Left renal cortex interstitium (tissue), 4 donors: ENCODE measurements at regions not wholly inside any gene's neighbourhood (a gene's known extent, or its start where the extent isn't known, plus 50 kb on each side); places are given as distances from the start of the nearest gene placed in this dataset.
"Not testable (repeated sequence)": the region's sequence is repeated elsewhere in the genome, so short reads cannot be mapped to it uniquely, and the experiment has no call there.

ENCODE experiments used
- DNase-seq, 4 donors: peaks; one replicate each; pipeline ENCODE4 v3.0.0-alpha.2; 2013; ENCODE audit warnings: low read depth in 4 of 4, low spot score in 2 of 4, missing footprints in 1 of 4

GRCh38 chr6:56752534-56752933 is 109.8 kb upstream of the DST start:
- DNase-seq, result no peak

GRCh38 chr6:56752009-56752408 is 109.3 kb upstream of the DST start:
- no peak for DNase-seq

DNA sequence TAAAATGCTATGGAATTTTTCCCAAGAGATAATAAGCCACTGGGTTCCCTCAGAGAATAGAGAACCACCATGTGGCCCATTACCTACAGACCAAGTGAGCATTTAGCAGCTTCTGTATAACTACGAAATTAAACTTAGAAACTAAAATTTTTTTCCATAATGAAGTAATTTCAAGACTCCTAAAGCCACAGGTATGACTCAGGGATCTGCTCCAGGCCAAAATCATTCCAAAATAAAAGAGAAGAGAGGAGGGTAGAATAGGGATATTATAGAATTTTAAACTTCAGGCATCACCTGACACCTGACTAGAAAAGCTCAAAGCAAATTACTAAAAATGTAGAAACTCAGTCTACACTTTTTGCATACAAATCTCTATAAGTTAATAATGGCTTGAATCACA is 108.9 kb upstream of the DST start:
- no peak for DNase-seq

- DNase-seq, result no peak
Observed at GRCh38 chr6:56750686-56751085, 108.0 kb upstream of the DST start.

- no peak for DNase-seq
Observed at GRCh38 chr6:56749632-56750151, 107.0 kb upstream of the DST start.

DNA sequence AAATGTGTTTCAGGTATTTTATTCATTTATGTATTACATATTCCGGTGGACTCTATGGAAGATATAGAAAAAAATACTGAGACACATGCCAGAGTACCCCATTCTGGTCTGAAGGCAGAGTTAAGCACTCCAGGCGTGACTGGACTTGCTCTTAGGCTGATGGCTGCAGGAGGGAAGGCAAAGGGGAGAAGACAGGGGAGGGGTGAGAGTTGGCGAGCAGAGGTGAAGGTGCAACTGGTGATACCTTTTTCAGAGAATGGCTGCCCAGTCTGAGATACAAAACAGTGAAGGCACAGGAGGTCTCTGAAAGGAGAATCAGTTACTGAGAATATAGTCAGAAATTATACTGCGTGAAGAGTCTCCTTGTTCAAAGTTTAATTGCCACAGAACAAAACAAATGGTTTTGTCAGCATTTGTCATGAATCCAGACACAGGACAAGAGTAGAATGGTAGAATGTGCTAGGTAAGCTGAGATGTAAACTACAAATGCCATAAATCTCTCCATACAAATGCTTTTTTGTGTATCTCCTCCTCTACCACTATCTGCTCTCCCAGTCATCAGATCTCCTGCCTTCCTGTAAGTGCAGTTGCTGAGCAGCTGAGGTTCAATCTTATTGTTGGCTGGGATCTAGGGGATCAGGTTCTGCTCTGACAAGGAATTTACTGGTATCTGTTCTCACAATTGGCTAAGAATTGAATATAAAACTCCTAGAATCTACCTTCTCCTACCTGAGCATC is 104.2 kb upstream of the DST start:
- DNase-seq, result no peak

DNA sequence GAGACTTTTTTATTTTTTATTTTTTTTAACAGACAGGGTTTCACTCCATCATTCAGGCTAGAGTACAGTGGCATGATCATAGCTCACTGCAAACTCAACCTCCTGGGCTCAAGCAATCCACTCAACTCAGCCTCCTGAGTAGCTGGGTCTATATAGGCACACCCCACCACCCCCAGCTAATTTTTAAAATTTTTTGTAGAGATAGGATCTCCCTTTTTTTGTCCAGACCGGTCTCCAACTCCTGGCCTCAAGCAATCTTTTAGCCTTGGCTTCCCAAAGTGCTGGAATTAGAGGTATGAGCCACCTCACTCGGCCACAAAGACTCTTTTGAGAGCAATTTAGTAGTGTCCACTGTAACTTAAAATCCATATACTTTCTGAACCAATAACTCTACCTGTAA is 103.3 kb upstream of the DST start:
- DNase-seq, result no peak

DNA sequence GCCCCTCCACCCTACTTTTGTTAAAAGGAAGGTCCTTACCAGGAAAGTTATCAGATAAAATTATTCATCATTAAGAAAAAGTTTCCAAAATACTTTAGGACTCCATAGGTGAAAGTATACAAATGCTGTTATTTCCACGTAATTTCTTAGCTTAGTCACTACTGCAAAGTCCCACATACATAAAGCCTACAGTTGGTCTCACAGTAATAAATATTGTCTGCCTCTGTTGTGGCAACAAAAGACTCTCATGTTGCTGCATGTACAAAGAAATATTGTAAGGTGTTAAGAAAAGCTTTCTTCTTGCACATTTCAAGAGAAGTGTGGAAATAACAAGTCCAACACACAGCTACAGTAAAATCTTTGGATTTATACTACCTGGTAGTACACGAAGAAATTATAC is 102.4 kb upstream of the DST start:
- DNase-seq, result no peak

DNA sequence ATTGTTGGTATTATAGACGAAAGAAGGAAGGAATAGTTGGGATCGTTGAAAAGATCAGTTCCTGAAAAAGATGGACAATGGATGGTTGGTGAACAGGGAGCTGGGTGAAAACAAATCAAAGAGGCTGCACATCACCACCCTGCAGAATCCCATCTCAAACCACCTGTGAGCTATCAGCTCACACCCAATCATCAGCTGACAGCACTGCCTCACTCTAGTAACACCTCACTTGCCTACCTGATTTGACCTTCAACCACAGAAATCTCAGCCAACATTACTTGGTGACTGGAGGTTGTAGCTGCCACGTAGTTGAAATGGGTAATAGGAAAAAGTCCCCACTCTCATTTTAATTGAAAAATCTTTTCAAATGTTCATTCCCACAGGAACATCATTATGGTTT is 101.8 kb upstream of the DST start:
- no peak for DNase-seq

DNA sequence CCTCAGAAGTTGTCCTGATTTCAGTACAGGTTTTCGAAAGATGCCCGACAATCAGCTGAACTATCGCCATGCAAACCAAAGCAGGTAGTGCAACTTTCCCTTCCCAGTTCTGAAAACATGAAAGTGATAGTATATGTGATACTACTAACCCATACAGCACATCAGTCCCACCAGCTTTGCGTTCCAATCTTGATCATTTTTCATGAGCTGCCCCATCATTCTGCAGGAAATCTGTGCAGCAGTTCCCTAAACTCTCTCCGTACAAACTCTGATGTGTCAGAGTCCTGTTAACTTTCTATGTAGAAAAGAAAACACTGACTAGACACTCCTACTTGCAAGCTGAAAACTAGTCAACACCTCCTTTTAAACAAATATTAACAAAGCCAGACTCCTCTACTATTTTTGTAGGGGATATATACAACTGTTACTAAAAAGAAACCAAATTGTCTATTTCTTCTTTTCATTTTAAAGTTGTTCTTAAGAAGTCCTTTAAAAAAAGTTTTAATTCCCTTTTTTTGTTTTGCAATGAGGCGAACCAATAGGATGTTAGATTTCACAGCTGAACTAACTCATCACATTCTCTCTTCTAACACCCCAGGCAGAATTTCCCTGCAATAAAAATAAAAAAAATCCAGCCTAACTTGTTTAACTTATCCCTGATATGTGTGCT is 99.6 kb upstream of the DST start:
- DNase-seq, result no peak

- no peak for DNase-seq
Observed at GRCh38 chr6:56741472-56741871, 98.8 kb upstream of the DST start.

DNA sequence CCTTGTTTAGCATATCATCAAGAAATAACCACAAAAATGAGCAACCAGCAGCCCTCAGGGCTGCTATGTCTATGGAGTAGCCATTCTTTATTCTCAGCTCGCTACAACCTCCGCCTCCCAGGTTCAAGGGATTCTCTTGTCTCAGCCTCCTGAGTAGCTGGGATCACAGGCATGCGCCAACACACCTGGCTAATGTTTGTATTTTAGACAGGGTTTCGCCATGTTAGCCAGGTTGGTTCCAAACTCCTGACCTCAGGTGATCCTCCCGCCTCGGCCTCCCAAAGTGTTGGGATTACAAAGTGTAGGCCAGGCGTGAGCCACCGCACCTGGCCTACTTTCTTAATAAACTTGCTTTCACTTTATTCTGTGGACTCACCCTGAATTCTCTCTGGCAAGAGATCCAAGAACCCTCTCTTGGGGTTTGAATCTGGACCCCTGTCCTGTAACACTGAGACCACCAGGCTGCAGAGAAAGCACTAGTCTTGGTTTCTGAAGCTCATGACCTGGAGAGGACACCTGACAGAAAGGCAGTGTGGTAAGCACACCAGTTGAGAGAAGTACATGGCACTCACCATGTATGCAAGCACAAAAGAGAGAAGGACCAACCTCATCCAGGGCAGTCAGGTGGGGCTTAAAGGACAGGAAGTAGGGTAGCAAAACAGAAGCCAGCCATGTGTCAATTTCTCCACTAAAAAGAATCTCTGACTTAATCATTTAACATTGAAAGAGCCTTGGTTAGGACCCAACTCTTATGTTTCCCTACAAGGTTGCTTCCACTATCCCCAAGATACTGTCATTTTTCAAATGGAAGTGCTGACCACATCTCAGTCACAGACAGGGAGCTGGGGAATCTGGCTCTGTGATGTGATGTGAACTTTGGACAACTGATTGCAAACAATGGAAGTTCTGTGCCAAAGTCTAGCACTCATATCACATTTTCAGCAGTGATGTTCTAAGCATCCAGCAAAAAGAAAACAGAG is 97.4 kb upstream of the DST start:
- no peak for DNase-seq

DNA sequence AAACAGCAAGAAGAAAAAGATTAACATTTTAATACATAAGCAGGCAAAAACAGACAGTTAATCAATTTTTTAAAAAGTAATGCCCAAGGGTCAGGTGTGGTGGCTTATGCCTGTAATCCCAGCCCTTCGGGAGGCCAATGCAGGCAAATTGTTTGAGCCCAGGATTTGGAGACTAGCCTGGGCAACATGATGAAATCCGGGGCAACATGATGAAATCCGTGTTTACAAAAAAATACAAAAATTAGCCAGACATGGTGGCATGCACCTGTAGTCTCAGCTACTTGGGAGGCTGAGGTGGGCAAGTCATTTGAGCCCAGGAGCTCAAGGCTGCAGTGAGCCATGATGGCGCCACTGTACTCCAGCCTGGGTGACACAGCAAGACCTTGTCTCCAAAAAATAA is 94.1 kb upstream of the DST start:
- DNase-seq, result no peak

GRCh38 chr6:56734335-56734734 is 91.6 kb upstream of the DST start:
- no peak for DNase-seq

GRCh38 chr6:56733211-56733697 is 90.6 kb upstream of the DST start:
- no peak for DNase-seq

DNA sequence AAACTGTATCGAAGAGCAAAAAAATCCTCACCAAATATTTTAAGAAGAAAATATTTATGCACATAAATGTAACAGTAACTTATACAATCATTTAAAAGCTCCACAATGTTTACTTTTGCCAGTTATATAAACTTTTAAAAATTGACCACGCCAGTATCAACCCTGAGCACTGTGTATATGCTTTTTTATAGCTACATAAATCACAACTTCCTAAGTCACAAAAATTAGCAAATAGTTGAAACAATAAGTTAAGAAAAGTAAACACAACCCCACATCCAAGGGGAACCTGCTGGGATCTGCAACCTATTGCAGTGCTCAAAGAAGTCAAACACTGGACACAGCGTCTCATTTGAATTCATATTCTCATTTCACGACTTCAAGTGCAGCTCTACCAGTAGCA is 89.8 kb upstream of the DST start:
- no peak for DNase-seq

- no peak for DNase-seq
Observed at GRCh38 chr6:56730663-56731529, 88.2 kb upstream of the DST start.

GRCh38 chr6:56729719-56730118 is 87.0 kb upstream of the DST start:
- no peak for DNase-seq

GRCh38 chr6:56729166-56729565 is 86.5 kb upstream of the DST start:
- DNase-seq, result not testable (repeated sequence)
